HG03565 (cell line): ENCODE measurements at regions not wholly inside any gene's neighbourhood (a gene's known extent, or its start where the extent isn't known, plus 50 kb on each side); places are given as distances from the start of the nearest gene placed in this dataset.

ENCODE experiments used
- ATAC-seq: cut with Tn5 transposase; IDR thresholded peaks from one replicate; pipeline ENCODE4 v1.9.1; 2021; ENCODE audit warnings: mild to moderate bottlenecking, moderate library complexity; ENCODE audit not compliant: unreplicated experiment

GRCh38 chr7:17598305-17598704 lies 299.9 kb downstream of the AHR start:
- no peak for ATAC-seq

DNA sequence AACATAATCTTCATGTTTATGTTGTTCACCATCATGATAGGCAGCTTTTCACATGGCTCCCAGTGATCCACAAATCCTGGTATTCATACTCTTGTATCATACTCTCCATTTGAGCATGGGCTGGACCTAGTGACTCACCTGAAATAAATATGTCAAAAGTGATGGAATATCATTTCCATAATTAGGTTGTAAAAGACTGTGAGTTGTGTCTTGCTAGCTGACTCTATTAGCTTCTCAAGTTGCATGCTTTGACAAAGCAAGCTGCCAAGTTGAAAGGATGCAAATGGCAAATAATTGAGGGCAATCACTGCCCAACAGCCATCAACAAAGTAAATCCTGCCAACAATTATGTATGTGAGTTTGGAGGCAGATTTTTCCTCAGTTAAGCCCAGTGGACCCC lies 300.4 kb downstream of the AHR start:
- no peak for ATAC-seq

DNA sequence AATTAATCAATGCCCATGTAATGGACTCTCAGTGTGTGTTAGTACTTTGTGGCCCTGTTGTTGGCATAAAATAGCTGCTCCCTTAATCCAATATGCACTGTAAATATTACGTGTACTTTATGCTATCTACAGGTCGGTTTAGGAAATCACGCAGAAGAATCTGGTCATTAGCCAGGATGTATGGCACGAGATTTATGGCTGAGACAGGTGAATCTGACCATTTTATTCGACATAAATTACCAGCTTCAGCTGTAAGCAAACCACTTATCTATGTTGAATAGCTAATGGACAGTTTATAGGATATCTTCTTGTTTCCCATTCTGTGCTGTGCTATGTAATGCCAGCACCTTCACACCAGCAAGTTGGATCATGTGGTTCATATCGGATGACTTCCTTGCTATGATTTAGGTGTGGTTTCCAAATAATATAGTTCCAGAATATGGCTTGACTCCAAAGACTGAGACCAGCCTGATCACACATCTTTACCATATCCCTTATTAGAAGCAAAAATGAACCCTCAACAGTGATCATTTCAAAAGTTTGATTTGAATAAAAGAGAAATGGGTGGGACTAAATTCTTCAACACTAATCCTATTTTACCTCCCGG lies 301.4 kb downstream of the AHR start:
- no peak for ATAC-seq

DNA sequence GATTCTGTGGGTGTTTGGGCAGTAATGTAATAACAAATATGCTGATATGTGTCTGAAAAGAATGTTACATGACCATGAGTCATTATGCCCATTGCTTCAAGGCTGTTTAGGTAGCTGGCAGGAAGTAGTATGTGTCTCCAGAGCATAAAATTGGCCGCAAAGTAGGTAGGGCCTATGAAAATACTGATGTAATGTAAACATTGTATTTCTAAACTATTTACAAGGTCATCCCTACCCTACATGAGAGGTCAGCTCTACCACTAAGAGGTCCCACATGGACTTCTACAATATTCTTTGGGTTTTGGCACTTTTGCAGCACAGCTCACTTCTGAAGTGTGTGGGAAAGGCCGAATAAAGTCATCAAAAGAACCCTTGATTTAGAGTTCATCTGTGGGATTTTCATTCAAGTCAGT lies 301.9 kb downstream of the AHR start:
- no peak for ATAC-seq

- no peak for ATAC-seq
Measured at GRCh38 chr7:17601921-17602320, 303.5 kb downstream of the AHR start.

GRCh38 chr7:17608114-17608833 lies 309.8 kb downstream of the AHR start:
- ATAC-seq = no peak

DNA sequence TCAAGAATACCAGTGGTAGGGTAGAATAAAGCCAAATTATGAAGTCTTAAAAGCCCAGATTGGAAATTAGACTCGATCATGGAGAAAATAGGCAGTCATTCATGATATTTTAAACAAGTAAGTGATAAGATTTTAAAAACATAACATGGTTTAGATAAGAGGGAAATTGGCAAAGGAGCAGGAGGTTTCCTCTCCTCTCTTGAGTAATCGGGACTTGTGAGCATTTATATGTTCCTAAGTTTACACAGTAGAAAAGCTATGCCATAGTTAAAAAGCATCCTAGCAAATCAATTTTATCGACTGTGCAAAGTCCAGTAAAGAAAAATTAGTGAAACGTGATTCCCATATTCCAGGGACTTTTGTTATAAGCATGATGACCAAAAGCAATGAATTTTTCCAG lies 313.2 kb downstream of the AHR start:
- no peak for ATAC-seq

- no peak for ATAC-seq
Measured at GRCh38 chr7:17613338-17614041, 315.0 kb downstream of the AHR start.

DNA sequence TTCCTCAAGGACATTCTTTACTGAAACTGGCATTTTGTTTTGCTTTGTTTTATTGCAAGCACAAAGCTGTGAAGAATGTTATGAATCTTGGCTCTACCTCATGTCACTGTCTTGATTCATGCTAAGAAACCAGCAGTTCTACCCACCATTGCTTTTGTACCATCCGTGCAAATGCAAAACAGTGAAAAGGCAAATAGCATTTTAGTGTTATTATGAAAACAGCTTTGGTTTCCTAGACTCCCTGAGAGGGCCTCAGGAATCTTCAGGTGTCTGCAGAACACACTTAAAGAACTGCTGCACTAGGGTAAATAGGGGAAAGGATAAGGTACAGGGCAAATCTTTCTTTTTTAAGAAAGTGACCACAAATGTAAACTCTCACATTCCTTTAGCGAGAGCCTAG lies 318.9 kb downstream of the AHR start:
- no peak for ATAC-seq

DNA sequence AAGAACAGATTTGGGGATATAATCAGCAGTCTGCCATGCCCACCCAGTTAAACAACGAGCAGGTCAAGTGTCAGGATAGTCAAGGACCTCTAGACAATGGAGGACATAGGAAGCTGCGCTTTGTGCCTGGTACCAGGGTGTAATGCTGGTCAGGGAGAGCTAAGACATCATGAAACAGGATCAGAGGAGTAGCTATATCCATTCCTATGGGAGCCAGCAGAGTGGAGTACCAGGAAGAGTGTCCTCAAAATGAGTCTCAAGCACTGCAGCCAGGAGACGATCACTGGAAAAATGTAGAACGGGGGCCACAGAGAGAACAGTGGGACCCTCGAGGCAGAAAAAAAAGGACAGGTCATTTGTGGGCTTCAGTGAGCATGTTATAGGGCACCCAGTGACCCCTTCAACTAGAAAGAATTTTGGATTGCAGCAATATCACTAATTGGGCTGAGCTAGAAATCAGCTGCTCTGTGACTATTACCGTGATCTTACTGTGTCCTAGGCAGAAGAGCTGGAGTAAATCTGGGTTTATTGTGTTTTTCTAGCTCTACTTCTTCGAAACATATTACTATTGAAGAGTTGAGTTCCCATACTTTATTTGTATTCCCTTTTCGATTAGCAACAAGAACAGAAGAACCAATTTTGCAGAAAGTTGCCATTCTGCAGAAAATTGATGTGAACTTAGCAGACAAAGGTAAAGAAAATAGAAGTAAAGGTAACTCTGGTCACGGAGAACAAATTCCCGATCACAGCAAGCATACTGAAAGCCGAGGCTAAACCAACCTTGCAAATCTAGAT lies 319.6 kb downstream of the AHR start:
- no peak for ATAC-seq

GRCh38 chr7:17618652-17618974 lies 320.2 kb downstream of the AHR start:
- no peak for ATAC-seq

DNA sequence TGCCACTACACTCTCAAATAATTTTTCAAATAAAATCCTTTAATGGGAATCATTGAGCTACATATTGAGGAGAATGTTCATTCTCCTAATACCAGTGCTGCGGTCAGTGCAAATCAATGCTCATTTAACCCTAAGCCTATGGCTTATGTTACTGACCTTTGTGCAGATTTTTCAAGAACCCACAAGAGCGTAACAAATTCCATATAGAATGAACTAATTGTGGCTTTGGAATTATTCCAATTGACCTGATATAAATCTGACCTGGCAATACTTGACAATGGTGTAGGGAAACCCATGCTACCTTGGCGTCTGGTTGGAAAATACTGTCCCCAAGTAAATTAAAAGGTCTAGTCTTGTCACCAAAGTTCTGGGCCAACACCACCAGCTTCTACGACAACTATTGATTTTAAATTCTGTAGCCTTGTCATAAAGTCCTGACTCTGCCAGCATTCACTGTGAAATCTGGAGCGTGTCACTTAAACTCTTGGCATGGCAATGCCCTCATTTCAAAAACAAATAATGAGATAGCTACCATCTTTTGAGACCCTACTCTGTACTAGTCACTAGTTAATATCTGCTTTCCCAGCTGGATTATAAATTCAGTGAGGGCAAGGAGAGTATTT lies 320.9 kb downstream of the AHR start:
- no peak for ATAC-seq

- ATAC-seq = no peak
Measured at GRCh38 chr7:17620566-17620965, 319.7 kb downstream of the SNX13 start.

DNA sequence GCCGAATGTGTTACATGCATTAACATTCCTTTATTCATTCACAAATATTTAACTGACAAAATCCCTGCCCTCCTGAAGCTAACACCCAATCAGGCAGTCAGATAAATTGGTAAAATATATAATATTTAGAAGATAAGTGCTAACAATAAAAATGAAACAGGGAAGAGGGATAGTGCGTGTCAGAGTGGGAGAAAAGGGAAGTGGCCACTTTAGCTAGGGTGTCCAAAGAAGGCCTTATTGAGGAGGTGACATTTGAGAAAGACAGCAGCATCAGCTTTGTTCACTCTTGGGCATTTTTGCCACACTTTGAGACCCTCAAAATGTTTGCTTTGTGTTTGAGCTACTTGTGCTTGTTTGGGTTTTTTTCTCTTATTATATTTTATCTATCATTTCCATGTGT lies 317.8 kb downstream of the SNX13 start:
- ATAC-seq = no peak

DNA sequence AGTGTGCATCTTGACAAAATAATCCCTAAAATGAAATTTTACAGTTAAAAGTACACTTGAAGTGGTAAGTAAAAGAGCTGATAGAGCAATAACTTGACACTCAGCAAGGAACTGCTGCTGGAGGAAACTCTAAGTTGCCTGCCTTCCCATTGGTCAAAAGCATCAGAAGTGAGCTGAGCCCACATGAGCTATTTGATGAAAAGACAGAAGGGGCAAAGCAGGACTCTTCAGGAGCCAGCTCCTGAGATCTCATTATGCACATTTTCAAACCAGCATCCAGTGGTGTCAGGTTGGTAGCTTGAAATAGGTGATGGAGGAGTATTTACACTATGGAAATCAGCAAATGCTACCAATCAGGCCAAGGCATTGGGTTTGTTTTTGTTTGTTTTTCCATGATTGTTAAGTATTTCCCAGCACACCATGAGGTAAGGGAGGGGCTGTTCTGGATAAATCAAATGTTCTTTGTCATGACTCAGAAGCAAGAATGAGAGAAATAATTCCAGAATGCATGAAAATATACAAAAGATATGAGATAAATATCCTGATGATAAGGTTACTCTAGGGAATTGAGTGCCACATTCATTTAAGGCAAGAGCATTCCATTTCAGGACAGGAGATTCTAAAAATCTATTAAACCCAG lies 316.6 kb downstream of the SNX13 start:
- no peak for ATAC-seq

- ATAC-seq = no peak
Measured at GRCh38 chr7:17624379-17624778, 315.9 kb downstream of the SNX13 start.

- no peak for ATAC-seq
Measured at GRCh38 chr7:17625043-17625442, 315.3 kb downstream of the SNX13 start.

DNA sequence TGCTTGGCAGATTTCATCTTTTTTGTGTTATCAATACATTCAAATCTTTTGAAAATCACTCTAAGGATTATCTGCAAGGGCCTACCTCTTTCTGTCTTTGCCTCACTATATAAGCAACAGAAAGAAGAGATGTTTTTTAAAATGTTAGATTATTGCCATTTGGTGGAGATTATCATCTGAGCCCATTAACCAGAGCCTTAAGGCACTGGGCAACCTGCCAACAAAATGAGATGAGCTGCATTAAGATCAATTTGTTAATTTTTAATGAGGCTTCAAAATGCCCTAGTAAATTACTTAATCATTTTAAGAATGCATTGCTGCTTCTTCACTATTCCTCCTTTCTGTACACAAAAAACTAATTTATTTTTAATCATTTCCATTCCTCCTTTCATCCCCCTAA lies 314.1 kb downstream of the SNX13 start:
- no peak for ATAC-seq

DNA sequence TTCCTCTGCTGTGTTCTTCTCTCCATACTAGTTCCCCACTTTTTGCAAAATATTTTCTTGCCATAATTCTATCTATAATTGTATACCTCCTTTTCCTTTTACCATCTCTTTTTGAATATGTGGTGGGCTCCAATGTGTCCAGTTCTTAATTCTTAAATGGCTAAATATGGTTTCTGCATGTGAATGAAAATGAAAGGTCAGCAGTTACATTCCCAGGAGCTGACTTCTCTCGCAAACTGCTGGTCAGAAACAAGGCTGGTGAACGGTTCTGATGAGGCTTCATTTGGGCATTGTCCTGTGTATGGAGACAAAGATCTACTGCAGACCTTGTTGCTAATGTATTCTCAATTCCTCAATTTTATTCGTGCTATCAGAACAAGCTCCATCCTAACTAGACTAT lies 309.2 kb downstream of the SNX13 start:
- ATAC-seq = no peak

GRCh38 chr7:17632384-17632783 lies 307.9 kb downstream of the SNX13 start:
- ATAC-seq = no peak

- ATAC-seq = no peak
Measured at GRCh38 chr7:17633067-17633466, 307.2 kb downstream of the SNX13 start.
